Right hindlimb (tissue), 1 donor: ENCODE measurements at regions not wholly inside any gene's neighbourhood (a gene's known extent, or its start where the extent isn't known, plus 50 kb on each side); places are given as distances from the start of the nearest gene placed in this dataset.
A peak's percentile ranks its signal among the peaks of the same experiment; 100 is the strongest.
"Not testable (repeated sequence)": the region's sequence is repeated elsewhere in the genome, so short reads cannot be mapped to it uniquely, and the experiment has no call there.

Experiments used
- DNase-seq: peaks from one replicate; pipeline ENCODE4 v3.0.0-alpha.2; 2018

GRCh38 chr7:16130111-16131110 is 290.9 kb downstream of the CRPPA start:
- no peak for DNase-seq

- DNase-seq = no peak
These were observed 291.8 kb downstream of the CRPPA start for GRCh38 chr7:16129431-16130110.

- no peak for DNase-seq
These were observed 298.1 kb downstream of the CRPPA start for GRCh38 chr7:16123117-16123770.

GRCh38 chr7:16121876-16122390 is 299.4 kb downstream of the CRPPA start:
- DNase-seq = no peak

GRCh38 chr7:16115374-16115773 is 306.0 kb downstream of the CRPPA start:
- no peak for DNase-seq

GRCh38 chr7:16114633-16115032 is 306.7 kb downstream of the CRPPA start:
- DNase-seq = no peak

- DNase-seq = no peak
These were observed 307.3 kb downstream of the CRPPA start for GRCh38 chr7:16114071-16114470.

GRCh38 chr7:16113058-16113457 is 308.3 kb downstream of the CRPPA start:
- no peak for DNase-seq

GRCh38 chr7:16106869-16107268 is 314.5 kb downstream of the CRPPA start:
- DNase-seq = no peak

GRCh38 chr7:16106300-16106699 is 315.0 kb downstream of the CRPPA start:
- DNase-seq = no peak

GRCh38 chr7:16099302-16099849 is 322.0 kb downstream of the CRPPA start:
- no peak for DNase-seq

- no peak for DNase-seq
These were observed 322.7 kb downstream of the CRPPA start for GRCh38 chr7:16098585-16099179.

GRCh38 chr7:16098058-16098457 is 323.3 kb downstream of the CRPPA start:
- no peak for DNase-seq

GRCh38 chr7:16095171-16095950 is 326.0 kb downstream of the CRPPA start:
- peak; percentile 39 for DNase-seq

GRCh38 chr7:16094651-16095050 is 326.7 kb downstream of the CRPPA start:
- no peak for DNase-seq

- no peak for DNase-seq
These were observed 328.6 kb downstream of the CRPPA start for GRCh38 chr7:16092711-16093110.

GRCh38 chr7:16091701-16092310 is 329.5 kb downstream of the CRPPA start:
- no peak for DNase-seq

GRCh38 chr7:16089801-16090200 is 331.5 kb downstream of the CRPPA start:
- DNase-seq = no peak

- DNase-seq = no peak
These were observed 332.1 kb downstream of the CRPPA start for GRCh38 chr7:16089191-16089590.

- DNase-seq = no peak
These were observed 334.6 kb downstream of the CRPPA start for GRCh38 chr7:16086743-16087142.

GRCh38 chr7:16085780-16086179 is 335.6 kb downstream of the CRPPA start:
- DNase-seq = not testable (repeated sequence)
